Choroid plexus epithelial cell (primary cell): ENCODE measurements at regions not wholly inside any gene's neighbourhood (a gene's known extent, or its start where the extent isn't known, plus 50 kb on each side); places are given as distances from the start of the nearest gene placed in this dataset.

Experiments
- DNase-seq: peaks from one replicate; pipeline ENCODE4 v3.0.0-alpha.2; 2010; ENCODE audit warnings: low read depth
- H3K4me3 ChIP-seq: 2 replicates; pipeline ENCODE4 v1.5.1; 2011; ENCODE audit warnings: low read depth, mild to moderate bottlenecking, control low read depth, low read length, moderate library complexity
- CTCF ChIP-seq: conservative IDR thresholded peaks from 2 replicates; pipeline ENCODE4 v1.5.1; 2011; ENCODE audit warnings: low read depth, mild to moderate bottlenecking, control low read depth, inconsistent platforms, low read length, moderate library complexity

GRCh38 chr10:44776181-44776580 lies 135.0 kb upstream of the TMEM72 start:
- no peak for DNase-seq
- TF ChIP-seq CTCF, result no peak
- no peak overlapping the region for H3K4me3 ChIP-seq

- no peak for TF ChIP-seq CTCF
- no peak overlapping the region for H3K4me3 ChIP-seq
- DNase-seq, result no peak
Observed at GRCh38 chr10:44779511-44779910, 131.6 kb upstream of the TMEM72 start.

GRCh38 chr10:44780426-44780825 lies 130.7 kb upstream of the TMEM72 start:
- no peak overlapping the region for H3K4me3 ChIP-seq
- TF ChIP-seq CTCF, result no peak
- no peak for DNase-seq

GRCh38 chr10:44781131-44781530 lies 130.0 kb upstream of the TMEM72 start:
- H3K4me3 ChIP-seq, result no peak overlapping the region
- TF ChIP-seq CTCF, result no peak
- DNase-seq, result no peak

GRCh38 chr10:44786286-44786850 lies 124.8 kb upstream of the TMEM72 start:
- DNase-seq, result peak; percentile 90
- H3K4me3 ChIP-seq, result no peak overlapping the region
- TF ChIP-seq CTCF, result no peak

GRCh38 chr10:44787480-44788075 lies 123.6 kb upstream of the TMEM72 start:
- no peak for TF ChIP-seq CTCF
- H3K4me3 ChIP-seq, result no peak overlapping the region
- no peak for DNase-seq
